OCI-LY3 (cell line): ENCODE measurements at regions not wholly inside any gene's neighbourhood (a gene's known extent, or its start where the extent isn't known, plus 50 kb on each side); places are given as distances from the start of the nearest gene placed in this dataset.

Experiments
- H2AFZ ChIP-seq: fragments of 200-600, 300-600 bp; shearing (Covaris generic); 2 replicates; pipeline ENCODE4 v1.6.0; 2014; ENCODE audit warnings: antibody characterized with exemption, low read depth, low read length
- H3K27ac ChIP-seq: fragments of 200-600, 300-600 bp; sonication (generic); 2 replicates; pipeline ENCODE4 v1.5.1; 2014; ENCODE audit warnings: mild to moderate bottlenecking, low read length, moderate library complexity, mixed read lengths
- H3K27me3 ChIP-seq: fragments of 200-600, 300-600 bp; sonication (generic); 2 replicates; pipeline ENCODE4 v1.6.1; 2014; ENCODE audit warnings: low read depth, low read length, mixed read lengths
- H3K36me3 ChIP-seq: fragments of 200-600, 300-600 bp; sonication (generic); replicated peaks from 2 replicates; pipeline ENCODE3; 2014; ENCODE audit warnings: low read depth, low read length, mixed read lengths
- H3K4me1 ChIP-seq: fragments of 300-600, 200-600 bp; sonication (generic); 2 replicates; pipeline ENCODE4 v1.6.1; 2014; ENCODE audit warnings: low read length, mixed read lengths
- H3K4me2 ChIP-seq: fragments of 200-600, 300-600 bp; sonication (generic); 2 replicates; pipeline ENCODE4 v1.6.1; 2014; ENCODE audit warnings: low read length, mixed read lengths
- H3K4me3 ChIP-seq: fragments of 300-600, 200-600 bp; sonication (generic); 2 replicates; pipeline ENCODE4 v1.5.1; 2014; ENCODE audit warnings: antibody characterized with exemption, mild to moderate bottlenecking, low read length, moderate library complexity
- H3K79me2 ChIP-seq: fragments of 300-600, 200-600 bp; shearing (Covaris generic); 2 replicates; pipeline ENCODE4 v1.6.1; 2014; ENCODE audit warnings: mild to moderate bottlenecking, low read length, mixed read lengths
- H3K9ac ChIP-seq: fragments of 300-600, 200-600 bp; shearing (Covaris generic); 2 replicates; pipeline ENCODE4 v1.6.0; 2014; ENCODE audit warnings: mild to moderate bottlenecking, low read length, moderate library complexity
- H3K9me3 ChIP-seq: fragments of 200-600, 300-600 bp; shearing (Covaris generic); 2 replicates; pipeline ENCODE4 v1.6.1; 2014; ENCODE audit warnings: low read length, mixed read lengths; ENCODE audit not compliant: insufficient read depth
- H4K20me1 ChIP-seq: fragments of 200-600, 300-600 bp; sonication (generic); 2 replicates; pipeline ENCODE4 v1.6.1; 2016; ENCODE audit warnings: low read length, mixed read lengths; ENCODE audit not compliant: insufficient read depth
- CTCF ChIP-seq: fragments of 200-600, 300-600 bp; sonication (generic); IDR thresholded peaks from 2 replicates; pipeline ENCODE4 v1.5.1; 2014; ENCODE audit warnings: antibody characterized with exemption, low read length, low read depth
- EZH2phosphoT487 ChIP-seq: fragments of 200-600 bp; shearing (Covaris generic); IDR thresholded peaks from 2 replicates; pipeline ENCODE4 v1.6.1; 2018; ENCODE audit warnings: antibody characterized with exemption, mixed run types, low read depth

GRCh38 chr18:34976899-34977837, 64.0 kb upstream of the MAPRE2 start:
- Histone ChIP-seq H3K9me3 (no peaks in the 10 kb centered on the region), H3K4me2 (peak overlapping the region; percentile 99), H3K27me3 (no peaks in the 10 kb centered on the region), H3K36me3 (no peaks in the 10 kb centered on the region), H3K4me3 (peak overlapping the region; percentile 95), H3K79me2 (no peaks in the 10 kb centered on the region), H3K4me1 (peaks cover 22% of the 10 kb centered on the region), H2AFZ (peak overlapping the region; percentile 95), H3K27ac (peak overlapping the region; percentile 13; the same call in 1 of the 2 replicates), H3K9ac (peak overlapping the region; percentile 80), H4K20me1 (no peaks in the 10 kb centered on the region)
- no peak for TF ChIP-seq CTCF
- no peak for TF ChIP-seq EZH2phosphoT487

- Histone ChIP-seq H2AFZ (peak overlapping the region; percentile 88), H3K4me3 (peak overlapping the region; percentile 95), H3K27ac (peak overlapping the region; percentile 13; the same call in 1 of the 2 replicates), H4K20me1 (no peaks in the 10 kb centered on the region), H3K36me3 (no peaks in the 10 kb centered on the region), H3K9me3 (no peaks in the 10 kb centered on the region), H3K9ac (peak overlapping the region; percentile 80), H3K4me1 (peaks cover 22% of the 10 kb centered on the region), H3K4me2 (peak overlapping the region; percentile 99), H3K79me2 (no peaks in the 10 kb centered on the region), H3K27me3 (no peaks in the 10 kb centered on the region)
- TF ChIP-seq EZH2phosphoT487 (no peak), CTCF (no peak)
Observed at GRCh38 chr18:34977838-34978532, 63.2 kb upstream of the MAPRE2 start.

- Histone ChIP-seq H3K4me2 (peak overlapping the region; percentile 99), H3K9me3 (no peaks in the 10 kb centered on the region), H3K4me1 (peaks cover 22% of the 10 kb centered on the region), H3K27ac (no peak overlapping the region), H2AFZ (peak overlapping the region; percentile 88), H3K79me2 (no peaks in the 10 kb centered on the region), H3K27me3 (no peaks in the 10 kb centered on the region), H3K9ac (peak overlapping the region; percentile 80), H3K36me3 (no peaks in the 10 kb centered on the region), H4K20me1 (no peaks in the 10 kb centered on the region), H3K4me3 (peak overlapping the region; percentile 95)
- TF ChIP-seq EZH2phosphoT487, result no peak
- no peak for TF ChIP-seq CTCF
Observed at GRCh38 chr18:34978533-34978893, 62.7 kb upstream of the MAPRE2 start.
